Progenitor cell of endocrine pancreas (in vitro differentiated cells): ENCODE measurements at regions not wholly inside any gene's neighbourhood (a gene's known extent, or its start where the extent isn't known, plus 50 kb on each side); places are given as distances from the start of the nearest gene placed in this dataset.

Experiments used
- DNase-seq: peaks from one replicate; pipeline ENCODE4 v3.0.0; 2021; ENCODE audit warnings: low spot score; ENCODE audit not compliant: unreplicated experiment
- H3K27ac Mint-ChIP-seq: 2 replicates; pipeline ENCODE4 v1.8.0; 2021; ENCODE audit warnings: mild to moderate bottlenecking, moderate library complexity, mixed read lengths
- H3K27me3 Mint-ChIP-seq: 2 replicates; pipeline ENCODE4 v1.8.0; 2021; ENCODE audit warnings: mixed read lengths
- H3K36me3 Mint-ChIP-seq: 2 replicates; pipeline ENCODE4 v1.8.0; 2022; ENCODE audit warnings: mixed read lengths; ENCODE audit not compliant: insufficient read depth
- H3K4me1 Mint-ChIP-seq: 2 replicates; pipeline ENCODE4 v1.8.0; 2021; ENCODE audit warnings: low read depth, mixed read lengths
- H3K4me3 Mint-ChIP-seq: 2 replicates; pipeline ENCODE4 v1.8.0; 2021; ENCODE audit warnings: low read depth, mild to moderate bottlenecking, moderate library complexity, mixed read lengths
- H3K9me3 Mint-ChIP-seq: 2 replicates; pipeline ENCODE4 v1.8.0; 2021; ENCODE audit warnings: low read depth, mixed read lengths
- CTCF ChIP-seq: fragments of 200-600 bp; sonication (generic); IDR thresholded peaks from one replicate; pipeline ENCODE4 v1.5.0; 2021; ENCODE audit warnings: antibody characterized with exemption, mild to moderate bottlenecking; ENCODE audit not compliant: unreplicated experiment

GRCh38 chr6:146914489-146915483 lies 289.4 kb upstream of the STXBP5 start:
- TF ChIP-seq CTCF, result no peak
- H3K27ac Mint-ChIP-seq, result peak overlapping the region; percentile 88
- H3K9me3 Mint-ChIP-seq, result peaks cover 8% of the 10 kb centered on the region
- H3K27me3 Mint-ChIP-seq, result no peaks in the 10 kb centered on the region
- peaks cover 5% of the 10 kb centered on the region for H3K36me3 Mint-ChIP-seq
- no peak overlapping the region for H3K4me3 Mint-ChIP-seq
- no peak for DNase-seq
- H3K4me1 Mint-ChIP-seq, result peaks cover 24% of the 10 kb centered on the region

- Mint-ChIP-seq H3K27ac (peak overlapping the region; percentile 33), H3K4me1 (peaks cover 24% of the 10 kb centered on the region)
These were observed 288.5 kb upstream of the STXBP5 start for GRCh38 chr6:146915671-146916127.

GRCh38 chr6:146916435-146917025 lies 287.7 kb upstream of the STXBP5 start:
- H3K9me3 Mint-ChIP-seq, result peaks cover 8% of the 10 kb centered on the region
- no peaks in the 10 kb centered on the region for H3K27me3 Mint-ChIP-seq
- H3K4me1 Mint-ChIP-seq, result peaks cover 24% of the 10 kb centered on the region
- peak overlapping the region; percentile 76 for H3K27ac Mint-ChIP-seq
- no peak overlapping the region for H3K4me3 Mint-ChIP-seq
- no peak for TF ChIP-seq CTCF
- no peak for DNase-seq
- H3K36me3 Mint-ChIP-seq, result peaks cover 5% of the 10 kb centered on the region

More at GRCh38 chr6:146915671-146916127, 288.5 kb upstream of the STXBP5 start:
- peaks cover 5% of the 10 kb centered on the region for H3K36me3 Mint-ChIP-seq
- H3K9me3 Mint-ChIP-seq, result peaks cover 8% of the 10 kb centered on the region
- TF ChIP-seq CTCF, result no peak
- no peak overlapping the region for H3K4me3 Mint-ChIP-seq
- H3K27me3 Mint-ChIP-seq, result no peaks in the 10 kb centered on the region
- DNase-seq, result no peak

- Mint-ChIP-seq H3K4me3 (no peak overlapping the region), H3K27ac (no peak overlapping the region), H3K4me1 (peaks cover 24% of the 10 kb centered on the region), H3K36me3 (peaks cover 5% of the 10 kb centered on the region), H3K9me3 (peaks cover 8% of the 10 kb centered on the region), H3K27me3 (no peaks in the 10 kb centered on the region)
- no peak for DNase-seq
- no peak for TF ChIP-seq CTCF
These were observed 287.0 kb upstream of the STXBP5 start for GRCh38 chr6:146917182-146917581.

- Mint-ChIP-seq H3K9me3 (peaks cover 8% of the 10 kb centered on the region), H3K36me3 (peaks cover 5% of the 10 kb centered on the region), H3K4me1 (peaks cover 24% of the 10 kb centered on the region), H3K4me3 (no peak overlapping the region), H3K27ac (no peak overlapping the region), H3K27me3 (no peaks in the 10 kb centered on the region)
- no peak for DNase-seq
- no peak for TF ChIP-seq CTCF
These were observed 286.2 kb upstream of the STXBP5 start for GRCh38 chr6:146917979-146918378.
